Sigmoid colon (tissue), 4 donors: ENCODE measurements at regions not wholly inside any gene's neighbourhood (a gene's known extent, or its start where the extent isn't known, plus 50 kb on each side); places are given as distances from the start of the nearest gene placed in this dataset.

Source experiments
- EP300 ChIP-seq, 4 donors: sonication (generic); formaldehyde crosslinking; IDR thresholded peaks; one replicate each; pipeline ENCODE4 v1.6.1; 2017; ENCODE audit warnings: antibody characterized with exemption in 4 of 4
- POLR2A ChIP-seq, 2 donors: fragments of 450-650 bp; IDR thresholded peaks; one replicate each; pipeline ENCODE4 v1.6.1; 2016; ENCODE audit warnings: antibody characterized with exemption in 2 of 2, mild to moderate bottlenecking in 2 of 2, moderate library complexity in 2 of 2
- POLR2AphosphoS5 ChIP-seq, 4 donors: sonication (generic); formaldehyde crosslinking; IDR thresholded peaks; one replicate each; pipeline ENCODE4 v1.6.1; 2017; ENCODE audit warnings: antibody characterized with exemption in 4 of 4

DNA sequence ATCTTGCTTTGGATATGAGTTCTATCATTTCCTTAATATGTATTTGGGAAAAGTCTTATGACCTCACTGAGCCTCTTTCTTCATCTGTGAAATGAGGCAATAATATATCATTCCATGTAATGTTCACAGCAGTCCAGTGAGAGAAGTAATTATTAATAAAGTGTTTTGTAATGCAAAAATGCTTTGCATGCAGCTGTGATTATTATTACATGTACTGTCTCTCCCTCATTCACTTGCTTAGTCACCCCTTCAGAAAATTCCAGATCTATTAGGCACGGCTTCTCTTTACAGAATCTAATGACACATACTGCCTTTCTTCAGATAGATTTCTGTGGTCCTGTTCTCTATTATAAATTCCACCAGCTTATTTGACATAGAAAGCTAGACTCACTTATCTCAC, 53.5 kb upstream of the FGF13 start:
- TF ChIP-seq POLR2AphosphoS5 (IDR thresholded peaks at IDR 0.05) (no peak), POLR2A (IDR thresholded peaks at IDR 0.05) (no peak), EP300 (IDR thresholded peaks at IDR 0.05) (no peak)
